ENCODE measurements at regions not wholly inside any gene's neighbourhood (a gene's known extent, or its start where the extent isn't known, plus 50 kb on each side); places are given as distances from the start of the nearest gene placed in this dataset.

GRCh38 chr20:41833739-41834138, 215.6 kb upstream of the CHD6 start:
- TF ChIP-seq CTCF (IDR thresholded peaks at IDR 0.05; ENCODE audit: insufficient read depth, low read length, poor library complexity, severe bottlenecking) = no peak
- Histone ChIP-seq H3K36me3 (ENCODE audit: control insufficient read depth, insufficient read depth, low read length) (no peaks in the 10 kb centered on the region), H3K4me3 (replicated peaks; ENCODE audit: low read depth, low read length) (no peak overlapping the region), H3K27me3 (replicated peaks; ENCODE audit: control insufficient read depth, insufficient read depth, low read length) (no peaks in the 10 kb centered on the region)
- DNase-seq (ENCODE audit: extremely low read depth, insufficient read length) = no peak

- H3K4me3 ChIP-seq (replicated peaks; ENCODE audit: low read depth, low read length) = no peak overlapping the region
- no peaks in the 10 kb centered on the region for H3K27me3 ChIP-seq (replicated peaks; ENCODE audit: control insufficient read depth, insufficient read depth, low read length)
- H3K36me3 ChIP-seq (ENCODE audit: control insufficient read depth, insufficient read depth, low read length) = no peaks in the 10 kb centered on the region
- no peak for DNase-seq (ENCODE audit: extremely low read depth, insufficient read length)
- TF ChIP-seq CTCF (IDR thresholded peaks at IDR 0.05; ENCODE audit: insufficient read depth, low read length, poor library complexity, severe bottlenecking) = no peak
Measured at GRCh38 chr20:41830702-41831101, 212.5 kb upstream of the CHD6 start.

GRCh38 chr20:41819436-41819835, 201.3 kb upstream of the CHD6 start:
- H3K4me3 ChIP-seq (replicated peaks; ENCODE audit: low read depth, low read length) = no peak overlapping the region
- TF ChIP-seq CTCF (IDR thresholded peaks at IDR 0.05; ENCODE audit: insufficient read depth, low read length, poor library complexity, severe bottlenecking) = no peak
- no peaks in the 10 kb centered on the region for H3K36me3 ChIP-seq (ENCODE audit: control insufficient read depth, insufficient read depth, low read length)
- no peaks in the 10 kb centered on the region for H3K27me3 ChIP-seq (replicated peaks; ENCODE audit: control insufficient read depth, insufficient read depth, low read length)
- no peak for DNase-seq (ENCODE audit: extremely low read depth, insufficient read length)

GRCh38 chr20:41818991-41819390, 200.8 kb upstream of the CHD6 start:
- no peak for DNase-seq (ENCODE audit: extremely low read depth, insufficient read length)
- TF ChIP-seq CTCF (IDR thresholded peaks at IDR 0.05; ENCODE audit: insufficient read depth, low read length, poor library complexity, severe bottlenecking) = no peak
- H3K27me3 ChIP-seq (replicated peaks; ENCODE audit: control insufficient read depth, insufficient read depth, low read length) = no peaks in the 10 kb centered on the region
- H3K36me3 ChIP-seq (ENCODE audit: control insufficient read depth, insufficient read depth, low read length) = no peaks in the 10 kb centered on the region
- H3K4me3 ChIP-seq (replicated peaks; ENCODE audit: low read depth, low read length) = no peak overlapping the region

- Histone ChIP-seq H3K27me3 (replicated peaks; ENCODE audit: control insufficient read depth, insufficient read depth, low read length) (no peaks in the 10 kb centered on the region), H3K4me3 (replicated peaks; ENCODE audit: low read depth, low read length) (no peak overlapping the region), H3K36me3 (ENCODE audit: control insufficient read depth, insufficient read depth, low read length) (no peaks in the 10 kb centered on the region)
- no peak for TF ChIP-seq CTCF (IDR thresholded peaks at IDR 0.05; ENCODE audit: insufficient read depth, low read length, poor library complexity, severe bottlenecking)
- no peak for DNase-seq (ENCODE audit: extremely low read depth, insufficient read length)
Measured at GRCh38 chr20:41818369-41818768, 200.2 kb upstream of the CHD6 start.

GRCh38 chr20:41811456-41811855, 193.3 kb upstream of the CHD6 start:
- Histone ChIP-seq H3K36me3 (ENCODE audit: control insufficient read depth, insufficient read depth, low read length) (no peaks in the 10 kb centered on the region), H3K4me3 (replicated peaks; ENCODE audit: low read depth, low read length) (no peak overlapping the region), H3K27me3 (replicated peaks; ENCODE audit: control insufficient read depth, insufficient read depth, low read length) (no peaks in the 10 kb centered on the region)
- TF ChIP-seq CTCF (IDR thresholded peaks at IDR 0.05; ENCODE audit: insufficient read depth, low read length, poor library complexity, severe bottlenecking) = no peak
- no peak for DNase-seq (ENCODE audit: extremely low read depth, insufficient read length)
